ENCODE measurements at regions not wholly inside any gene's neighbourhood (a gene's known extent, or its start where the extent isn't known, plus 50 kb on each side); places are given as distances from the start of the nearest gene placed in this dataset.

GRCh38 chr2:181285116-181285515 is 172.1 kb upstream of the ITGA4 start:
- H3K4me1 ChIP-seq (ENCODE audit: insufficient read depth, low read length) = no peaks in the 10 kb centered on the region

GRCh38 chr2:181289698-181290097 is 167.5 kb upstream of the ITGA4 start:
- FAIRE-seq = no peak

More at GRCh38 chr2:181285116-181285515, 172.1 kb upstream of the ITGA4 start:
- no peak overlapping the region for H3K4me3 ChIP-seq (ENCODE audit: insufficient read depth, low read depth, low read length)
- DNase-seq (ENCODE audit: low read depth) (no peak), FAIRE-seq (no peak)
- H4K20me1 ChIP-seq (ENCODE audit: insufficient read depth, low read length) = no peaks in the 10 kb centered on the region
- TF ChIP-seq, protein P1, sequence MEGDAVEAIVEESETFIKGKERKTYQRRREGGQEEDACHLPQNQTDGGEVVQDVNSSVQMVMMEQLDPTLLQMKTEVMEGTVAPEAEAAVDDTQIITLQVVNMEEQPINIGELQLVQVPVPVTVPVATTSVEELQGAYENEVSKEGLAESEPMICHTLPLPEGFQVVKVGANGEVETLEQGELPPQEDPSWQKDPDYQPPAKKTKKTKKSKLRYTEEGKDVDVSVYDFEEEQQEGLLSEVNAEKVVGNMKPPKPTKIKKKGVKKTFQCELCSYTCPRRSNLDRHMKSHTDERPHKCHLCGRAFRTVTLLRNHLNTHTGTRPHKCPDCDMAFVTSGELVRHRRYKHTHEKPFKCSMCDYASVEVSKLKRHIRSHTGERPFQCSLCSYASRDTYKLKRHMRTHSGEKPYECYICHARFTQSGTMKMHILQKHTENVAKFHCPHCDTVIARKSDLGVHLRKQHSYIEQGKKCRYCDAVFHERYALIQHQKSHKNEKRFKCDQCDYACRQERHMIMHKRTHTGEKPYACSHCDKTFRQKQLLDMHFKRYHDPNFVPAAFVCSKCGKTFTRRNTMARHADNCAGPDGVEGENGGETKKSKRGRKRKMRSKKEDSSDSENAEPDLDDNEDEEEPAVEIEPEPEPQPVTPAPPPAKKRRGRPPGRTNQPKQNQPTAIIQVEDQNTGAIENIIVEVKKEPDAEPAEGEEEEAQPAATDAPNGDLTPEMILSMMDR (IDR thresholded peaks at IDR 0.05; ENCODE audit: insufficient read depth, low read depth, low read length) = no peak
- no peak for TF ChIP-seq EZH2 (IDR thresholded peaks at IDR 0.05; ENCODE audit: insufficient read depth, low read length)
- no peaks in the 10 kb centered on the region for H3K27me3 ChIP-seq (ENCODE audit: insufficient read depth, low read length)
- no peak overlapping the region for H2AFZ ChIP-seq (ENCODE audit: low read depth, low read length)
- no peaks in the 10 kb centered on the region for H3K27me3 Mint-ChIP-seq (ENCODE audit: low read depth, unreplicated experiment)
- H3K9me3 ChIP-seq (ENCODE audit: insufficient read depth, low read depth, low read length) = no peaks in the 10 kb centered on the region
- peaks cover 5% of the 10 kb centered on the region for H3K4me1 Mint-ChIP-seq (ENCODE audit: low read depth, unreplicated experiment)
- no peaks in the 10 kb centered on the region for H3K79me2 ChIP-seq (ENCODE audit: insufficient read depth, low read length)
- H3K36me3 ChIP-seq (ENCODE audit: insufficient read depth, low read length) = no peaks in the 10 kb centered on the region
- H3K9ac ChIP-seq (ENCODE audit: low read length) = no peak overlapping the region
- H3K4me2 ChIP-seq (ENCODE audit: low read length) = no peak overlapping the region
- H3K27ac Mint-ChIP-seq (ENCODE audit: unreplicated experiment) = no peak overlapping the region
- H3K9me3 Mint-ChIP-seq (ENCODE audit: unreplicated experiment) = no peaks in the 10 kb centered on the region
- no peaks in the 10 kb centered on the region for H3K36me3 Mint-ChIP-seq (ENCODE audit: low read depth, unreplicated experiment)
- no peak overlapping the region for H3K27ac ChIP-seq (ENCODE audit: low read depth, low read length)
- H3K4me3 Mint-ChIP-seq (ENCODE audit: unreplicated experiment) = no peak overlapping the region

DNA sequence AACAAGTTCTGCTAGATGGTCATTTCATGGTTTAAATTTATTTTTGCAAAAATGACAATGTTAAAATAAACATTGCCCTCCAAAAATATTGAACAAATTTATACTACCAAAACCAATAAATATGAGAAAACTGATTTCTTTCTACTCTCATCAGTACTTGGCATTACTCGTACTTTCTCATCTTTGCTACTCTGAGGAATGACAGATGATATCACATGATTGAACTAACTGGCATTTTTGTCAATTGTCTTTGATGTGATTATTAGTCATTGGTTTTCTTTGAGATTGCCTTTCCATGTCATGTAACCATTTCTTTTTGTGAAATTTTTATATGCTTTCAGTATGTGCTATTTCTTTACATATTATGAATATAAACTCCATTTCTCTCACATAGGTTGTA is 167.0 kb upstream of the ITGA4 start:
- no peak overlapping the region for H2AFZ ChIP-seq (ENCODE audit: low read depth, low read length)
- no peaks in the 10 kb centered on the region for H3K4me1 ChIP-seq (ENCODE audit: insufficient read depth, low read length)
- TF ChIP-seq, protein P1 (IDR thresholded peaks at IDR 0.05; ENCODE audit: insufficient read depth, low read depth, low read length) = no peak
- no peak for TF ChIP-seq EZH2 (IDR thresholded peaks at IDR 0.05; ENCODE audit: insufficient read depth, low read length)
- DNase-seq (ENCODE audit: low read depth) (no peak), FAIRE-seq (no peak)
- H3K4me2 ChIP-seq (ENCODE audit: low read length) = no peak overlapping the region
- H3K9ac ChIP-seq (ENCODE audit: low read length) = no peak overlapping the region
- Mint-ChIP-seq H3K4me1 (ENCODE audit: low read depth, unreplicated experiment) (no peaks in the 10 kb centered on the region), H3K36me3 (ENCODE audit: low read depth, unreplicated experiment) (no peaks in the 10 kb centered on the region), H3K4me3 (ENCODE audit: unreplicated experiment) (no peak overlapping the region), H3K27ac (ENCODE audit: unreplicated experiment) (no peak overlapping the region), H3K9me3 (ENCODE audit: unreplicated experiment) (peaks cover 3% of the 10 kb centered on the region), H3K27me3 (ENCODE audit: low read depth, unreplicated experiment) (no peaks in the 10 kb centered on the region)
- no peaks in the 10 kb centered on the region for H3K9me3 ChIP-seq (ENCODE audit: insufficient read depth, low read depth, low read length)
- H3K36me3 ChIP-seq (ENCODE audit: insufficient read depth, low read length) = no peaks in the 10 kb centered on the region
- no peaks in the 10 kb centered on the region for H4K20me1 ChIP-seq (ENCODE audit: insufficient read depth, low read length)
- no peak overlapping the region for H3K27ac ChIP-seq (ENCODE audit: low read depth, low read length)
- H3K27me3 ChIP-seq (ENCODE audit: insufficient read depth, low read length) = no peaks in the 10 kb centered on the region
- H3K4me3 ChIP-seq (ENCODE audit: insufficient read depth, low read depth, low read length) = no peak overlapping the region
- H3K79me2 ChIP-seq (ENCODE audit: insufficient read depth, low read length) = no peaks in the 10 kb centered on the region

More at GRCh38 chr2:181289698-181290097, 167.5 kb upstream of the ITGA4 start:
- no peaks in the 10 kb centered on the region for H3K36me3 ChIP-seq (ENCODE audit: insufficient read depth, low read length)
- no peak overlapping the region for H3K4me2 ChIP-seq (ENCODE audit: low read length)
- H3K4me3 ChIP-seq (ENCODE audit: insufficient read depth, low read depth, low read length) = no peak overlapping the region
- H3K9ac ChIP-seq (ENCODE audit: low read length) = no peak overlapping the region
- Mint-ChIP-seq H3K4me1 (ENCODE audit: low read depth, unreplicated experiment) (no peaks in the 10 kb centered on the region), H3K9me3 (ENCODE audit: unreplicated experiment) (peaks cover 3% of the 10 kb centered on the region), H3K27me3 (ENCODE audit: low read depth, unreplicated experiment) (no peaks in the 10 kb centered on the region), H3K36me3 (ENCODE audit: low read depth, unreplicated experiment) (no peaks in the 10 kb centered on the region), H3K27ac (ENCODE audit: unreplicated experiment) (no peak overlapping the region), H3K4me3 (ENCODE audit: unreplicated experiment) (no peak overlapping the region)
- TF ChIP-seq EZH2 (IDR thresholded peaks at IDR 0.05; ENCODE audit: insufficient read depth, low read length) = no peak
- TF ChIP-seq, protein P1 (IDR thresholded peaks at IDR 0.05; ENCODE audit: insufficient read depth, low read depth, low read length) = no peak
- H3K27ac ChIP-seq (ENCODE audit: low read depth, low read length) = no peak overlapping the region
- no peaks in the 10 kb centered on the region for H3K27me3 ChIP-seq (ENCODE audit: insufficient read depth, low read length)
- DNase-seq (ENCODE audit: low read depth) = no peak
- no peak overlapping the region for H2AFZ ChIP-seq (ENCODE audit: low read depth, low read length)
- H4K20me1 ChIP-seq (ENCODE audit: insufficient read depth, low read length) = no peaks in the 10 kb centered on the region
- no peaks in the 10 kb centered on the region for H3K79me2 ChIP-seq (ENCODE audit: insufficient read depth, low read length)
- H3K4me1 ChIP-seq (ENCODE audit: insufficient read depth, low read length) = no peaks in the 10 kb centered on the region
- no peaks in the 10 kb centered on the region for H3K9me3 ChIP-seq (ENCODE audit: insufficient read depth, low read depth, low read length)

Data from astrocyte (in vitro differentiated cells and primary cell).